K562 (cell line): ENCODE measurements at regions not wholly inside any gene's neighbourhood (a gene's known extent, or its start where the extent isn't known, plus 50 kb on each side); places are given as distances from the start of the nearest gene placed in this dataset.

Experiments
- EGR1 ChIP-seq: fragments of 450-650 bp; conservative IDR thresholded peaks from 2 replicates; pipeline ENCODE4 v1.6.1; 2017; ENCODE audit warnings: mild to moderate bottlenecking
- FUS ChIP-seq: fragments of 200-400 bp; formaldehyde crosslinking; optimal IDR thresholded peaks from 2 replicates; pipeline ENCODE3; 2017; ENCODE audit warnings: low read depth, low read length
- GATAD2A ChIP-seq: fragments of 450-650 bp; IDR thresholded peaks from 2 replicates; pipeline ENCODE4 v1.6.1; 2017
- HNRNPK ChIP-seq: fragments of 200-400 bp; formaldehyde crosslinking; IDR thresholded peaks from one replicate; pipeline ENCODE4 v1.6.1; 2018; ENCODE audit warnings: mild to moderate bottlenecking, low read depth, low read length; ENCODE audit not compliant: poor library complexity, severe bottlenecking
- KAT8 ChIP-seq: fragments of 450-650 bp; IDR thresholded peaks from 2 replicates; pipeline ENCODE4 v1.6.1; 2016; ENCODE audit warnings: low read depth, mild to moderate bottlenecking
- MCM3 ChIP-seq: fragments of 450-650 bp; IDR thresholded peaks from 2 replicates; pipeline ENCODE4 v1.6.1; 2016
- MCM5 ChIP-seq: fragments of 450-650 bp; IDR thresholded peaks from 2 replicates; pipeline ENCODE4 v1.6.1; 2016; ENCODE audit warnings: low read depth
- NFIC ChIP-seq: fragments of 450-650 bp; IDR thresholded peaks from 2 replicates; pipeline ENCODE4 v1.6.1; 2017; ENCODE audit warnings: mild to moderate bottlenecking, inconsistent platforms
- NONO ChIP-seq, 2 experiments: fragments of 200-400 bp in 1 of 2; fragments of 450-650 bp in 1 of 2; formaldehyde crosslinking in 1 of 2; IDR thresholded peaks; 2 replicates each; pipeline ENCODE4 v1.6.1; 2017; ENCODE audit warnings: low read depth in 2 of 2, mild to moderate bottlenecking in 2 of 2, moderate library complexity in 2 of 2, low read length in 1 of 2
- SIN3B ChIP-seq: fragments of 450-650 bp; IDR thresholded peaks from 2 replicates; pipeline ENCODE4 v1.6.1; 2017; ENCODE audit warnings: low read depth, mild to moderate bottlenecking, moderate library complexity
- SMARCA5 ChIP-seq: fragments of 450-650 bp; IDR thresholded peaks from 2 replicates; pipeline ENCODE4 v1.6.1; 2016
- SP2 ChIP-seq: IDR thresholded peaks from 2 replicates; pipeline ENCODE4 v1.6.1; 2011; ENCODE audit warnings: mild to moderate bottlenecking, low read depth, low read length, moderate library complexity; ENCODE audit not compliant: poor library complexity, severe bottlenecking; ENCODE audit errors: extremely low read depth
- ZKSCAN8 ChIP-seq: fragments of 200-800 bp; sonication (Bioruptor generic); IDR thresholded peaks from 2 replicates; pipeline ENCODE4 v1.6.1; 2016; ENCODE audit warnings: missing genetic modification characterization, missing compliant biosample characterization
- ZNF124 ChIP-seq: sonication (generic); formaldehyde crosslinking; IDR thresholded peaks from 2 replicates; pipeline ENCODE4 v1.8.1; 2022; ENCODE audit warnings: missing genetic modification reagents
- ZNF134 ChIP-seq: fragments of 250-450 bp; sonication (Bioruptor Pico); conservative IDR thresholded peaks from 2 replicates; pipeline ENCODE4 v1.4.0; 2020
- ZNF146 ChIP-seq: IDR thresholded peaks from one replicate; pipeline ENCODE4 v1.6.1; 2018; ENCODE audit warnings: missing compliant biosample characterization; ENCODE audit not compliant: unreplicated experiment
- ZNF263 ChIP-seq: sonication (generic); formaldehyde crosslinking; IDR thresholded peaks from 2 replicates; pipeline ENCODE4 v1.8.0; 2022; ENCODE audit warnings: mild to moderate bottlenecking, missing genetic modification reagents, borderline replicate concordance
- ZNF347 ChIP-seq: fragments of 450-650 bp; formaldehyde crosslinking; IDR thresholded peaks from 2 replicates; pipeline ENCODE4 v1.4.0; 2020; ENCODE audit warnings: low read depth, mild to moderate bottlenecking, moderate library complexity
- ZNF384 ChIP-seq: IDR thresholded peaks from 2 replicates; pipeline ENCODE4 v1.6.1; 2012; ENCODE audit warnings: low read depth, low read length, improper control_type of control experiment
- ZNF408 ChIP-seq: fragments of 250-450 bp; sonication (Bioruptor Pico); IDR thresholded peaks from 2 replicates; pipeline ENCODE4 v1.4.0; 2020; ENCODE audit warnings: low read depth, mild to moderate bottlenecking, moderate library complexity
- ZNF561 ChIP-seq: fragments of 450-650 bp; formaldehyde crosslinking; conservative IDR thresholded peaks from 2 replicates; pipeline ENCODE4 v1.4.0; 2020; ENCODE audit warnings: mild to moderate bottlenecking, moderate library complexity
- TF ChIP-seq, protein P1 (sequence below): fragments of 450-650 bp; formaldehyde crosslinking; conservative IDR thresholded peaks from 2 replicates; pipeline ENCODE4 v1.4.0; 2022; ENCODE audit warnings: mild to moderate bottlenecking, missing genetic modification characterization
- TF ChIP-seq, protein P2 (sequence below): sonication (generic); formaldehyde crosslinking; IDR thresholded peaks from 2 replicates; pipeline ENCODE4 v1.8.1; 2022; ENCODE audit warnings: missing genetic modification reagents
- TF ChIP-seq, protein P3 (sequence below): fragments of 250-450 bp; sonication (Bioruptor Pico); IDR thresholded peaks from 2 replicates; pipeline ENCODE4 v1.8.0; 2021; ENCODE audit warnings: mild to moderate bottlenecking, moderate library complexity
- TF ChIP-seq, protein P4 (sequence below): fragments of 250-450 bp; sonication (Bioruptor Pico); IDR thresholded peaks from 2 replicates; pipeline ENCODE4 v1.8.0; 2022; ENCODE audit warnings: moderate library complexity, mild to moderate bottlenecking, inconsistent platforms
- TF ChIP-seq, protein P5 (sequence below): fragments of 450-650 bp; IDR thresholded peaks from 2 replicates; pipeline ENCODE4 v1.6.1; 2016; ENCODE audit warnings: low read depth, mild to moderate bottlenecking, moderate library complexity

DNA sequence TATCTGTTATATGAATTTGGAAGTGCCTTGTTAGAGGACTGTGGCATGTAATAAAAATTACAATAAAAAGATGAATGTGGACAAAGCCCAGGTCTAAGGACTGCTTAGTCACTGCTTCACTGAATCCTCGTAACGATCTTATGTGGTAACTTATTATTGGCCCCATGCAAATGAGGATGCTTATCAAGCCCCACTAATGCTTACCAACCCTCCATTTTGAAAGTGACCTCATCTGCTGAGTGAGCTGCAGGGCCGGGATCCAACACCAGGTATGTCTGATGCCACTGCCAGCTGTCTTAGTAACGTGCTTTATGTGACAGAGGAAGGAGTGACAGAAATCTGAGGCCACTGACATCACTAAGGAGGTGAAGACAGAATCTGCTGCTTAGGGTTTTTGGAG is 65.3 kb upstream of the CCDC85A start (continued):
- TF ChIP-seq ZNF408 (CRISPR knock-in tag) (no peak), KAT8 (no peak), SMARCA5 (no peak), ZKSCAN8 (CRISPR knock-in tag) (no peak), HNRNPK (no peak), SIN3B (no peak), EGR1 (no peak), MCM5 (no peak), ZNF561 (CRISPR knock-in tag) (no peak), NONO (IDR thresholded peaks at IDR 0.05; ENCODE audit: low read depth in 2 of 2, low read length in 1 of 2) (no peak), MCM3 (no peak), GATAD2A (no peak), ZNF124 (CRISPR knock-in tag) (no peak), FUS (no peak), SP2 (no peak), ZNF146 (CRISPR knock-in tag) (no peak), ZNF263 (CRISPR knock-in tag) (no peak), ZNF134 (CRISPR knock-in tag) (no peak), NFIC (no peak), ZNF347 (no peak), ZNF384 (no peak)
- TF ChIP-seq, protein P1, sequence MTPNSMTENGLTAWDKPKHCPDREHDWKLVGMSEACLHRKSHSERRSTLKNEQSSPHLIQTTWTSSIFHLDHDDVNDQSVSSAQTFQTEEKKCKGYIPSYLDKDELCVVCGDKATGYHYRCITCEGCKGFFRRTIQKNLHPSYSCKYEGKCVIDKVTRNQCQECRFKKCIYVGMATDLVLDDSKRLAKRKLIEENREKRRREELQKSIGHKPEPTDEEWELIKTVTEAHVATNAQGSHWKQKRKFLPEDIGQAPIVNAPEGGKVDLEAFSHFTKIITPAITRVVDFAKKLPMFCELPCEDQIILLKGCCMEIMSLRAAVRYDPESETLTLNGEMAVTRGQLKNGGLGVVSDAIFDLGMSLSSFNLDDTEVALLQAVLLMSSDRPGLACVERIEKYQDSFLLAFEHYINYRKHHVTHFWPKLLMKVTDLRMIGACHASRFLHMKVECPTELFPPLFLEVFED (CRISPR knock-in tag): no peak
- TF ChIP-seq, protein P2, sequence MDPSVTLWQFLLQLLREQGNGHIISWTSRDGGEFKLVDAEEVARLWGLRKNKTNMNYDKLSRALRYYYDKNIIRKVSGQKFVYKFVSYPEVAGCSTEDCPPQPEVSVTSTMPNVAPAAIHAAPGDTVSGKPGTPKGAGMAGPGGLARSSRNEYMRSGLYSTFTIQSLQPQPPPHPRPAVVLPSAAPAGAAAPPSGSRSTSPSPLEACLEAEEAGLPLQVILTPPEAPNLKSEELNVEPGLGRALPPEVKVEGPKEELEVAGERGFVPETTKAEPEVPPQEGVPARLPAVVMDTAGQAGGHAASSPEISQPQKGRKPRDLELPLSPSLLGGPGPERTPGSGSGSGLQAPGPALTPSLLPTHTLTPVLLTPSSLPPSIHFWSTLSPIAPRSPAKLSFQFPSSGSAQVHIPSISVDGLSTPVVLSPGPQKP: no peak
- TF ChIP-seq, protein P3, sequence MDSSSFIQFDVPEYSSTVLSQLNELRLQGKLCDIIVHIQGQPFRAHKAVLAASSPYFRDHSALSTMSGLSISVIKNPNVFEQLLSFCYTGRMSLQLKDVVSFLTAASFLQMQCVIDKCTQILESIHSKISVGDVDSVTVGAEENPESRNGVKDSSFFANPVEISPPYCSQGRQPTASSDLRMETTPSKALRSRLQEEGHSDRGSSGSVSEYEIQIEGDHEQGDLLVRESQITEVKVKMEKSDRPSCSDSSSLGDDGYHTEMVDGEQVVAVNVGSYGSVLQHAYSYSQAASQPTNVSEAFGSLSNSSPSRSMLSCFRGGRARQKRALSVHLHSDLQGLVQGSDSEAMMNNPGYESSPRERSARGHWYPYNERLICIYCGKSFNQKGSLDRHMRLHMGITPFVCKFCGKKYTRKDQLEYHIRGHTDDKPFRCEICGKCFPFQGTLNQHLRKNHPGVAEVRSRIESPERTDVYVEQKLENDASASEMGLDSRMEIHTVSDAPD (CRISPR knock-in tag): no peak
- TF ChIP-seq, protein P4, sequence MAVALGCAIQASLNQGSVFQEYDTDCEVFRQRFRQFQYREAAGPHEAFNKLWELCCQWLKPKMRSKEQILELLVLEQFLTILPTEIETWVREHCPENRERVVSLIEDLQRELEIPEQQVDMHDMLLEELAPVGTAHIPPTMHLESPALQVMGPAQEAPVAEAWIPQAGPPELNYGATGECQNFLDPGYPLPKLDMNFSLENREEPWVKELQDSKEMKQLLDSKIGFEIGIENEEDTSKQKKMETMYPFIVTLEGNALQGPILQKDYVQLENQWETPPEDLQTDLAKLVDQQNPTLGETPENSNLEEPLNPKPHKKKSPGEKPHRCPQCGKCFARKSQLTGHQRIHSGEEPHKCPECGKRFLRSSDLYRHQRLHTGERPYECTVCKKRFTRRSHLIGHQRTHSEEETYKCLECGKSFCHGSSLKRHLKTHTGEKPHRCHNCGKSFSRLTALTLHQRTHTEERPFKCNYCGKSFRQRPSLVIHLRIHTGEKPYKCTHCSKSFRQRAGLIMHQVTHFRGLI (CRISPR knock-in tag): no peak
- TF ChIP-seq, protein P5, sequence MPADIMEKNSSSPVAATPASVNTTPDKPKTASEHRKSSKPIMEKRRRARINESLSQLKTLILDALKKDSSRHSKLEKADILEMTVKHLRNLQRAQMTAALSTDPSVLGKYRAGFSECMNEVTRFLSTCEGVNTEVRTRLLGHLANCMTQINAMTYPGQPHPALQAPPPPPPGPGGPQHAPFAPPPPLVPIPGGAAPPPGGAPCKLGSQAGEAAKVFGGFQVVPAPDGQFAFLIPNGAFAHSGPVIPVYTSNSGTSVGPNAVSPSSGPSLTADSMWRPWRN: no peak
